Astrocyte of the cerebellum (primary cell): ENCODE measurements at regions not wholly inside any gene's neighbourhood (a gene's known extent, or its start where the extent isn't known, plus 50 kb on each side); places are given as distances from the start of the nearest gene placed in this dataset.

ENCODE experiments used
- DNase-seq: peaks from one replicate; pipeline ENCODE4 v3.0.0-alpha.2; 2011; ENCODE audit warnings: low read depth
- H3K4me3 ChIP-seq: 2 replicates; pipeline ENCODE4 v1.5.1; 2011; ENCODE audit warnings: mild to moderate bottlenecking, low read depth, low read length, moderate library complexity
- in situ Hi-C: cut with HindIII; loops from 2 replicates; pipeline ENCODE4 v1.10.0; 2017; ENCODE audit warnings: low sequenced_read_pairs
- TF ChIP-seq, protein P1 (sequence below): IDR thresholded peaks from 2 replicates; pipeline ENCODE4 v1.5.1; 2012; ENCODE audit warnings: low read length, low read depth, moderate library complexity, mild to moderate bottlenecking; ENCODE audit errors: missing control alignments

DNA sequence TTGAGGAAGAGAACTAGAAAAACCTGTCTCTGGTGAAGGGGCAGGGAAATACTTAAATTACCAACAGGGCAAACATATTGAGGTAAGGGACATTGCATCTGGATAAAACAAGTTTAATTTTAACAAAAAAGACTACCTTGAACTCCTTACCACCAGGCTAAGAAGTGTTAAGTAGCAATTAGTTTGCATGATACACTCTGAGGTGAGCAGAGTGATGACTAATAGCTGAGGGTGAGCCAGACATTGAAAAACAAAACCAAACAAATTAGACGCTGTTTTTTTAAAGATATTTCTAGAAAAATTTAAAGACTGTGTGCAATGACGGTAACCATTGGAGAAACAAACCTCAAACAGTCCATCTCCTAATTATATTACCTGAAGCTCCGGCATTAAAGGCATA is 105.9 kb downstream of the ANKRD7 start:
- DNase-seq: no peak
- in situ Hi-C loops: no loop called here
- TF ChIP-seq, protein P1, sequence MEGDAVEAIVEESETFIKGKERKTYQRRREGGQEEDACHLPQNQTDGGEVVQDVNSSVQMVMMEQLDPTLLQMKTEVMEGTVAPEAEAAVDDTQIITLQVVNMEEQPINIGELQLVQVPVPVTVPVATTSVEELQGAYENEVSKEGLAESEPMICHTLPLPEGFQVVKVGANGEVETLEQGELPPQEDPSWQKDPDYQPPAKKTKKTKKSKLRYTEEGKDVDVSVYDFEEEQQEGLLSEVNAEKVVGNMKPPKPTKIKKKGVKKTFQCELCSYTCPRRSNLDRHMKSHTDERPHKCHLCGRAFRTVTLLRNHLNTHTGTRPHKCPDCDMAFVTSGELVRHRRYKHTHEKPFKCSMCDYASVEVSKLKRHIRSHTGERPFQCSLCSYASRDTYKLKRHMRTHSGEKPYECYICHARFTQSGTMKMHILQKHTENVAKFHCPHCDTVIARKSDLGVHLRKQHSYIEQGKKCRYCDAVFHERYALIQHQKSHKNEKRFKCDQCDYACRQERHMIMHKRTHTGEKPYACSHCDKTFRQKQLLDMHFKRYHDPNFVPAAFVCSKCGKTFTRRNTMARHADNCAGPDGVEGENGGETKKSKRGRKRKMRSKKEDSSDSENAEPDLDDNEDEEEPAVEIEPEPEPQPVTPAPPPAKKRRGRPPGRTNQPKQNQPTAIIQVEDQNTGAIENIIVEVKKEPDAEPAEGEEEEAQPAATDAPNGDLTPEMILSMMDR: no peak
- no peak overlapping the region for H3K4me3 ChIP-seq

DNA sequence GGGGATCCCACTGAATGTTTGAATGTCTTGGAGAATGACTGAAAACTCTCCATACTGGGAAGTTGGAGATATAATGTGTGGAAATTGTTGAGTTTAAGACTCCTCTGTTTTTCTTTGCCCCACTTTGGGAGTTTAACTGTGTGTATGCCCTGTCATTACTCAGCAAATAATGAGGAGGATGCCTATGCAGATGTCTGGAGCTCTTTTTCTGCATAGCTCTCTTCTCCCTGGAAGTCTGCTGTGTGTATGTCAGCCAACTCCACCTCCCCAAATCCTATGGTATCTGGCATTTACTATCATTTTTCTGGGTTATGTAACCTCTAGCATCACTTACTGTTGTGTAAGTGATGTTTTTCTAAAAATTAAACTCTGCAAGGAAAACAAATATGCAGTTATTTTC is 122.2 kb downstream of the ANKRD7 start:
- TF ChIP-seq, protein P1: no peak
- in situ Hi-C loops: no loop called here
- no peak for DNase-seq
- H3K4me3 ChIP-seq: no peak overlapping the region

DNA sequence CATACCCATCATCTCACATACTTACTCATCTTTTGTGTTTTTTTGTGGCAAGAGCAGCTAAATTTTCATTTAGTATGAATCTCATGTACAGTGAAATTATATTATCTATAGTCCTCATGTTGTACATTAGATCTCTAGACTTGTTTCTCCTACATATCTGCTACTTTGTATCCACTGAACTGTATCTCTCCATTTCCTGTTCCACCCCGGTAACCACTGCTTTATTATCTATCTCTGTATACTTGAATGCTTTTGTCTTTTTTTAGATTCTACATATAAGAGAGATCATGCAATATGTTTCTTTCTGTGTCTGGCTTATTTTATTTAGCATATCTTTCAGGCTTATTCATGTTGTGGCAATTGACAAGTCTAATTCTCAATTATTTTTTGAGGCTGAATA is 125.1 kb downstream of the ANKRD7 start:
- H3K4me3 ChIP-seq: no peak overlapping the region
- TF ChIP-seq, protein P1: no peak
- no peak for DNase-seq
- in situ Hi-C loops: no loop called here

DNA sequence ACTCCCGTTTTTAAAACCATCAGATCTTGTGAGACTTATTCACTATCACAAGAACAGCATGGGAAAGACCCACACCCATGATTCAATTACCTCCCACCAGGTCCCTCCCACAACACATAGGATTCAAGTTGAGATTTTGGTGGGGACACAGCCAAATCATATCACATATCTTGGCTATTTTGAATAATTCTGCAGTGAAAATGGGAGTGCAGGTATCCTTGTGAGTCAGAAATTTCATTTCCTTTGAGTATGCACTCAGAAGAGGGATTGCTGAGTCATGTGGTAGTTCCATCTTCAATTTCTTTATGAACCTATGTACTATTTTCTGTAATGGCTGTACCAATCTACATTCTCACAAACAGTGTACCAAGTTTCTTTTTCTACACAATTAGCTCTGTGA is 125.8 kb downstream of the ANKRD7 start:
- DNase-seq: no peak
- TF ChIP-seq, protein P1: no peak
- no peak overlapping the region for H3K4me3 ChIP-seq
- in situ Hi-C loops: no loop called here

DNA sequence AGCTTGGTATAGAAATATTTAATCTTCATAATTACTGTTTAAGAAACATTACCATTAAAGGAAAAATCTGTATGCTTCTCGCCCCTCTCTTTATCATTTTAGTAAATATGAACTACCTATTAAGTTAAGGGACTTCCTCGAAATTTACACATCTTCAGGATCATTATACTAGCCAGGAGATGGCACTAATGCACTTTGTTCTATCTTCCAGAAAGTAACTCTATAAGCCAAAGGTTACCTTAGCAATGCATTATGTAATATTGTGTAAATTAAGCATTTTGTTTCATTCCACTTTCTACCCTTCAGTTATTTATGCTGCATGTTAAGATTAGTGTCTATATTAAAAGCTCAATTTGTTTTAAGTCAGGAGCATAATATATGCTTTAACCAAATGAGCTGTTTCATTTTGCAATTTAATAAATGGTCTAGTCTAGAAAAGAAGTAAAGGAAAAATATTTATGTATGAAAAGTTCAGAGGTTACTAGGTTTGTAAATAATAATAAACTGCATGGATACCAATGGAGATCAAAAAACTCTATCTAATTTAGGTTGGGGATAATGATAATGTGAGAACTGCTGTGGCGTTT is 128.5 kb downstream of the ANKRD7 start:
- no peak overlapping the region for H3K4me3 ChIP-seq
- DNase-seq: peak; percentile 12
- in situ Hi-C loops: no loop called here
- TF ChIP-seq, protein P1: no peak

DNA sequence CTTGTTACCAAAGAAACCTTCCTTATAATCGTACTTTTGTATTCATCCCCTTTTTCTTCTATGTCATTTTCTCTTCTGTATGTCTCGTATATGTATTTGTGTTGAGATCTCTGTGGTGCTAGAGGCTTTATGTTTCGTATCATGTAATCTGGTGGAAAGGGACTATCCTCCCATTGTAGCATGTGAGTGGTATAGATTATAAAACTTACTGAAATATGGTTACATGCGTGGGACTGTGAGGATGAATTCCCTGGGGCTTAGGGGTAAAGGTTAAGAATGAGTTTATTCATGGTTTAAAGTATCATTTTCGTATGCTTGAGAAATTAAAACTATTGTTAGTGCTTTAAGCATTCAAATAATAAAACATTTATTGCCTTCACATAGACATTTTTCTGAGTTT is 141.9 kb downstream of the ANKRD7 start:
- in situ Hi-C loops: no loop called here
- no peak overlapping the region for H3K4me3 ChIP-seq
- TF ChIP-seq, protein P1: no peak
- no peak for DNase-seq
